SK-N-MC (cell line): ENCODE measurements at regions not wholly inside any gene's neighbourhood (a gene's known extent, or its start where the extent isn't known, plus 50 kb on each side); places are given as distances from the start of the nearest gene placed in this dataset.

ENCODE experiments used
- DNase-seq: peaks from one replicate; pipeline ENCODE4 v3.0.0-alpha.2; 2011; ENCODE audit warnings: low read depth, low spot score
- H3K27ac ChIP-seq: fragments of 200-600 bp; sonication (generic); 2 replicates; pipeline ENCODE4 v1.5.1; 2016; ENCODE audit warnings: mixed run types
- H3K36me3 ChIP-seq: fragments of 200-600 bp; sonication (generic); 2 replicates; pipeline ENCODE4 v1.6.1; 2017; ENCODE audit warnings: antibody characterized with exemption, low read length, mixed read lengths; ENCODE audit not compliant: insufficient read depth
- H3K4me3 ChIP-seq: fragments of 200-600 bp; sonication (generic); 2 replicates; pipeline ENCODE4 v1.5.1; 2016
- H3K9ac ChIP-seq: fragments of 200-600 bp; sonication (generic); 2 replicates; pipeline ENCODE4 v1.8.0; 2017; ENCODE audit warnings: mixed run types, mixed read lengths; ENCODE audit not compliant: insufficient read length
- H3K9me3 ChIP-seq: fragments of 200-600 bp; sonication (generic); 2 replicates; pipeline ENCODE4 v1.6.1; 2017; ENCODE audit warnings: low read depth, mild to moderate bottlenecking, antibody characterized with exemption, low read length, moderate library complexity, mixed read lengths
- EZH2 ChIP-seq: fragments of 200-600 bp; sonication (generic); IDR thresholded peaks from one replicate; pipeline ENCODE4 v1.6.1; 2017; ENCODE audit warnings: antibody characterized with exemption
- FOXP2 ChIP-seq: optimal IDR thresholded peaks from 2 replicates; pipeline ENCODE3; 2011; ENCODE audit warnings: mild to moderate bottlenecking, moderate library complexity; ENCODE audit not compliant: insufficient read depth; ENCODE audit errors: extremely low read length, control extremely low read depth
- POLR2AphosphoS5 ChIP-seq: IDR thresholded peaks from 2 replicates; pipeline ENCODE4 v1.6.1; 2012; ENCODE audit warnings: mild to moderate bottlenecking, low read depth, low read length, borderline replicate concordance

DNA sequence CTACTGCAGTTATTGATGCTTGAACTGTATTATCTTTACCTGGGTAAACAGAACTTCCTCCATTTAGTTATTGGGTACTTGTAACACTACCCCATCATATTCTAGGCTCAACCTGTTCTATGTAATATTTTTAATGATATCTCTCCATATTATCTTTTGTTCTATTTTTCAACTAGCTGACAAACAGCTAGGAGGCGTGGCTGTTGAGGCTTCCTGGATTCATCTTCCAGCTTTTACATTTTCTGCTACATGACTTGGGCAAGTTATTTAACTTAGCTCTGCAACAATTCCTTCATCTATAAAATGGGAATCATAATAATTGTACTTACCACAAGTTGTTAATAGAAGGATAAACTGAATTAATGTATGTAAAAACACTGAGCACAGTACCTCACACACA lies 349.3 kb downstream of the PTTG2 start:
- TF ChIP-seq FOXP2 (no peak), POLR2AphosphoS5 (no peak), EZH2 (no peak)
- H3K9ac ChIP-seq, result no peak overlapping the region
- no peaks in the 10 kb centered on the region for H3K9me3 ChIP-seq
- DNase-seq, result no peak
- no peaks in the 10 kb centered on the region for H3K36me3 ChIP-seq
- H3K4me3 ChIP-seq, result no peak overlapping the region
- H3K27ac ChIP-seq, result no peak overlapping the region

DNA sequence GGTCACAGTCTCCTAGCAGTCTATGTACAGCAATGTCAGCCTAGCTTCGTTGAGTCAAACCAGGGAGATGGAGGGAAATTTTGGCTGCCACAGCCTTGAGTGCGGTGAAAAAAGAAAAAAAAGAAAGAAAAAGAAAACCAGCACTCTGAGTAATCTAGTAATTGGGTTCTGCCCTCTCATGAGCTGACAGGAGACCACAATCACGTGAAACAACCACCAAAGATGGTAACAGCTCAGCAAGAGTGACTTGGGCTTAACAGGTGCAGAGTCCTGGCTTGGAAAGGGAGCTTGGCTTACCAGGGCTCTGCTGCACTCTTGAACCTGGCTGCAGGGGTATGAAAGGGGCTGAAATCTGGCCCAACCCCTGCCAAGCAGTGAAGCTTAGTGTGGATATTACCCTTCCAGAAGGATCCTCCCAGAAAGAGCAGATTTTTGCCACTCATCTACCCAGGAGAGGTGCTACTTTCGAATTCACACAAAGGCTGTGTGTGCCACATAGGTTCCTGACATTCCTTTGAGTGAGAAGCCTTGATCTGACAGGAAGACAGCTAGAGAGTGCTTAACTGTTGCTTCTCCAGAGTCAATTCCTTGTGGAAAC lies 350.3 kb downstream of the PTTG2 start:
- Histone ChIP-seq H3K36me3 (no peaks in the 10 kb centered on the region), H3K4me3 (no peak overlapping the region), H3K9ac (no peak overlapping the region), H3K27ac (no peak overlapping the region), H3K9me3 (no peaks in the 10 kb centered on the region)
- no peak for DNase-seq
- no peak for TF ChIP-seq FOXP2
- no peak for TF ChIP-seq POLR2AphosphoS5
- TF ChIP-seq EZH2, result no peak

DNA sequence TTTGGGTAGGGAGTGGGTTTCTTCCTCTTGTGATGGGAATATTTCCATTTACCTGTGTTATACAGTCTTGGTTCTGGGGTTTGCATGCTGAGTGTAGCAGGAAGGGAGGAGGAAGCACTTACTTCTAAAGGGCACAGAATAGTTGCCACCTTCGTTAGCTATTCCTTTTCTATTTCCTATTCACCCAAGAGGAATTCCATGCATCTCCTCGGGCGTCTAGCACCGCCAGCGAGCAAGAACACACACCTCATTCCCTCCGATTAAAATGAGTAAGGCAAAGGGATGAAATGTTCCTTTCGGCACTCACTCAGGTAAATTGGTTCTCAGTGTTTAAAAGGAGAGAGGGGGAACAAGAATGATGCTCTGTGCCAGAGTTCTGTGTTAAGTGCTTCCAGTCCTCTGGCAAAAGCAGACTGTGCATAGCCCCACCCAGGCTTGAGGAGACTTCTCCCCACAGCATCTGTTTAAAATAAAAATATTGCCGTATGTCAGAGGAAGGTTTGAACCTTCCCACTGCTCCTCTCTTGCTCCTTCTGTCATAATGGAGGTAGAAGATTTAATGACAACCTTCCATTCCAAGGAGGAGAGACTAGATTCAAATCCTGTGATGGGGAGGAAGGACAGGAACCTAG lies 351.4 kb downstream of the PTTG2 start:
- DNase-seq, result no peak

DNA sequence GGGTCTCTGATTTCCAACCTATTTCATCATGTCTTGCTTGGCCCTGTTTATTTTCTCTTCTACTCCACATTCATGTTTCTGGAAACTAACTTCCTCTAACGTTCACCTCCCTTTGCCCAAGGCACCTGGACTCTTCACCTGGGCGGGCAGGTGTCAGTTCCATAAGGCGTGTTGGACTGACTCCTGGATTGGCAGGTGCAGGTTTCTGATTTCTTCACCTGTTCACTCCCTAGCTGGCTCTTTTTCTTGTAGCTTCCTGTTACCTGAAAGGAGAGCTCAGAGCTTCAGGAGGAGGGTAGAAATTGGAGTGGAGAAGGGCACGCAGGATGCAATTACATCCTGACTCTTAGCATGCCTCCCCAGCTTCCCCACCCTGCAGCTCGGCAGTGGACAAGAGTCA lies 350.8 kb upstream of the KLF3 start:
- TF ChIP-seq EZH2 (no peak), FOXP2 (no peak), POLR2AphosphoS5 (no peak)
- no peak for DNase-seq

More for the DNA sequence above, 351.4 kb downstream of the PTTG2 start:
- H3K36me3 ChIP-seq, result no peaks in the 10 kb centered on the region
- no peak overlapping the region for H3K4me3 ChIP-seq
- H3K9ac ChIP-seq, result no peak overlapping the region
- no peak overlapping the region for H3K27ac ChIP-seq
- TF ChIP-seq FOXP2 (no peak), POLR2AphosphoS5 (no peak), EZH2 (no peak)
- H3K9me3 ChIP-seq, result no peaks in the 10 kb centered on the region

DNA sequence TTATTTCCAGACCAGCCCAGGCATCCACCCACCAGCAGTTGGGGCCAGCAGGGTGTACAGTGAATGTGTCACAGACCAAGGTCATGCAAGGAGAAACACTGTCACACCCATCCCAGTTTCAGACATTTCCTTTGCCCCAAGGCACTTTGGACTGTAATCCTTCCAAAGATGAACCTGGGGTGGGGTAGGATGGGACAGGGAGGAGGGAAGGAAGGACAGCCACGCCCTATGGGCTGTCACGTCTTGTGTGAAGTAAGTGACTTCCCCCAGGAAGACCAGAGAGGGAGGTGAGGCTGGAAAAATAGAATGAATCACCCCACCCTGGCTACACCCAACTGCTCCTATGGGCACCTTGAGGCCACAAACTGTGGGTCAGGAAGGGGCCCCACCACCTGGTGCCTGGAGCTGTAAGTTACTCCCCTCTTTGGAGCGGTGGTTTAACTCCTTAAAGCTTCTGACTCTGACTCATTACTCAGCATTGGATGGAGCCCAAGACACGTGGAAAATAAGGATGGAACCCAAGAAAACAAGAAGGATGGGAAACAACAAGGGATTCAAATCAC lies 349.9 kb upstream of the KLF3 start:
- Histone ChIP-seq H3K4me3 (no peak overlapping the region), H3K9me3 (no peaks in the 10 kb centered on the region), H3K9ac (no peak overlapping the region), H3K36me3 (no peaks in the 10 kb centered on the region), H3K27ac (no peak overlapping the region)
- DNase-seq, result no peak
- no peak for TF ChIP-seq FOXP2
- TF ChIP-seq POLR2AphosphoS5, result no peak
- no peak for TF ChIP-seq EZH2

More for the DNA sequence above, 350.8 kb upstream of the KLF3 start:
- Histone ChIP-seq H3K36me3 (no peaks in the 10 kb centered on the region), H3K4me3 (no peak overlapping the region), H3K9me3 (no peaks in the 10 kb centered on the region), H3K9ac (no peak overlapping the region), H3K27ac (no peak overlapping the region)

DNA sequence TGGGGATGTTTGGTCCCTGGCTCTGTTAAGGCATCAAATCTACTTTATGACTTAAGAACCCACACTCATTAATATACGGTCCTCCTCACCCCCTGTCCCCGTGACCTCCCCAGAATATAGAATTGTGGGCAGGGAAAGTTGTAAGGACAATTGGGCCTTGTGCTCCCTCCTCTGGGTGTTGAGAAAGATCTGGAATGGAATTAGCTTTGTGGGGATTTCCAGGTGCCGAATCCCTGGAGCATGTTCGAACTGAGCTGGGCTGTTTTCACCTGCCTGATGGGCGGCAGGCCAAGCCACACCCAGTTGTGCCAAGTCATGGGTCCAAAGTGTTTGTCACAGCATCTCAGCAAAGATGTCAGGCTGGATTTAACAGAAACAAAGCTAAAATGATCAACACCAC lies 349.3 kb upstream of the KLF3 start:
- Histone ChIP-seq H3K27ac (no peak overlapping the region), H3K36me3 (no peaks in the 10 kb centered on the region), H3K9me3 (no peaks in the 10 kb centered on the region), H3K9ac (no peak overlapping the region), H3K4me3 (no peak overlapping the region)
- DNase-seq, result no peak
- TF ChIP-seq EZH2, result no peak
- no peak for TF ChIP-seq FOXP2
- TF ChIP-seq POLR2AphosphoS5, result no peak

DNA sequence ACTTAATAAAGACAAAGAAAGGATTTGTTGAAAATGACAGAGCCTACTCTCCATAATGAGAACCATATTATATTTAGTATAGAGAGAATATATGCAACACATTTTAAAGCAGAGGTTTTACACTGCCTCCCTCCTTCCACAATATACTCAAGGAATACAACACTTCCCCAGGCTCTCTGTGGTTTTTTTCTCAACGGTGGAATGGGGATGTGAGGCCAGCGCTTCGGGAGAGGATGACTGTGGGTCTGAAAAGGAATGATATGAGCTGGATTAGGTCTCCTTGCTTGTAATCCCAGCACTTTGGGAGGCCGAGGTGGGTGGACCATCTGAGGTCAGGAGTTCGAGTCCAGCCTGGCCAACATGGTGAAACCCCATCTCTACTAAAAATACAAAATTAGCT lies 348.7 kb upstream of the KLF3 start:
- Histone ChIP-seq H3K4me3 (no peak overlapping the region), H3K9me3 (no peaks in the 10 kb centered on the region), H3K36me3 (no peaks in the 10 kb centered on the region), H3K9ac (no peak overlapping the region), H3K27ac (no peak overlapping the region)
- DNase-seq, result no peak
- TF ChIP-seq EZH2 (no peak), FOXP2 (no peak), POLR2AphosphoS5 (no peak)

DNA sequence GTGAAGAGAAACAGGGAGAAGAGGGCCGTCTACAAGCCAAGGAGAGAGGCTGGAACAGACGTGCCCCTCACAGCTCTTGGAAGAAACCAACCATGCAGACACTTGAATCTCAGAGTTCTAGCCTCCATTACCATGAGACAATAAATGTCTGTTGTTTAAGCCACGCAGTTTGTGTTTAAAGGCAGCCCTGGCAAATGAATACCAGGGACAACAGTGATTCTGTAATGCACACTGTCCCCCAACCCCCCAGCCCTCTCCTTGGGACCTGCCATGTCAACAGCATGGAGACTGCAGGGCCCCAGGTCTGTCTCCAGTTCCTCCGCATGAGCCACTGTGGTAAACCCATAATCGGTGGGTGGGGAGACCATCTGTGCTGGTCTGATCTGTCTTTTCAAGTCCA lies 348.0 kb upstream of the KLF3 start:
- DNase-seq, result no peak
- Histone ChIP-seq H3K9ac (no peak overlapping the region), H3K36me3 (no peaks in the 10 kb centered on the region), H3K4me3 (no peak overlapping the region), H3K27ac (no peak overlapping the region), H3K9me3 (no peaks in the 10 kb centered on the region)
- TF ChIP-seq POLR2AphosphoS5 (no peak), EZH2 (no peak), FOXP2 (no peak)

DNA sequence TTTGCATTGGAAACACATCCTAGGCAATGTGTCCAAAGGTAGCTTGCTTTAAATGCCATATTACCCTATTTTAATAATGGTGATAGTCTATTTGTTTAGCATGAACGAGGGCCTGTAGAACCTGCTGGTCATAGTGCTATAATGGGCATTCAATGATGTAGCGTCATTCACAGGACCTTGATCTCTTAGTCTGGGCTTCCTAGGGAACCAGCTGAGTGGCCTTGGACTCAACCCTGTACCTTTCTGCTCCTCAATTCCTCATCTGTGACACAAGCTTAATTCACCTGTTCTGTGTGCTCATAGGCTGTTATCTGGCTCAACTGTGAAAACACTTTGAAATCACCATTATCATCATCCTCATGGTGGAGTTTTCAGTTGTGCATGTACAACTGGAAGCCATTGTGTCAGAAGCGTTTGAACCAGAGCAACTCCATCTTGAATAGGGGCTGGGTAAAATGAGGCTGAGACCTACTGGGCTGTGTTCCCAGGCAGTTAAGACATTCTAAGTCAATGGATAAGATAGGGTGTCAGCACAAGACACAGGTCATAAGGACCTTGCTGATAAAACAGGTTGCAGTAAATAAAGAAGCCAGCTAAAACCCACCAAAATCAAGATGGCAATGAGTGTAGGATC lies 346.8 kb upstream of the KLF3 start:
- no peaks in the 10 kb centered on the region for H3K36me3 ChIP-seq
- no peak for DNase-seq
- H3K4me3 ChIP-seq, result no peak overlapping the region
- TF ChIP-seq POLR2AphosphoS5, result no peak
- no peak for TF ChIP-seq FOXP2
- TF ChIP-seq EZH2, result no peak
- H3K27ac ChIP-seq, result no peak overlapping the region
- no peaks in the 10 kb centered on the region for H3K9me3 ChIP-seq
- no peak overlapping the region for H3K9ac ChIP-seq
